Vagina (tissue), 2 donors: ENCODE measurements at regions not wholly inside any gene's neighbourhood (a gene's known extent, or its start where the extent isn't known, plus 50 kb on each side); places are given as distances from the start of the nearest gene placed in this dataset.

Experiments
- POLR2A ChIP-seq, 2 donors: fragments of 450-650 bp; IDR thresholded peaks; one replicate each; pipeline ENCODE4 v1.6.1; 2017; ENCODE audit warnings: antibody characterized with exemption in 2 of 2, mild to moderate bottlenecking in 2 of 2, moderate library complexity in 2 of 2
- POLR2AphosphoS5 ChIP-seq, 2 donors: sonication (generic); formaldehyde crosslinking; IDR thresholded peaks; one replicate each; pipeline ENCODE4 v1.9.0; 2017; ENCODE audit warnings: antibody characterized with exemption in 2 of 2, mild to moderate bottlenecking in 2 of 2, low read depth in 1 of 2; ENCODE audit not compliant: insufficient read depth in 1 of 2
- TF ChIP-seq, protein P1 (sequence below), 3 experiments: fragments of 450-650 bp in 2 of 3; fragments of 200-600 bp in 1 of 3; sonication (generic) in 1 of 3; IDR thresholded peaks; one replicate each; pipeline ENCODE4 v1.5.1; 2017 to 2019; ENCODE audit warnings: antibody characterized with exemption in 3 of 3, mild to moderate bottlenecking in 2 of 3, moderate library complexity in 2 of 3

GRCh38 chr5:2430606-2431005, 320.9 kb downstream of the IRX2 start:
- TF ChIP-seq POLR2A (IDR thresholded peaks at IDR 0.05) (no peak), POLR2AphosphoS5 (IDR thresholded peaks at IDR 0.05; ENCODE audit: insufficient read depth in 1 of 2, low read depth in 1 of 2) (no peak)
- TF ChIP-seq, protein P1, sequence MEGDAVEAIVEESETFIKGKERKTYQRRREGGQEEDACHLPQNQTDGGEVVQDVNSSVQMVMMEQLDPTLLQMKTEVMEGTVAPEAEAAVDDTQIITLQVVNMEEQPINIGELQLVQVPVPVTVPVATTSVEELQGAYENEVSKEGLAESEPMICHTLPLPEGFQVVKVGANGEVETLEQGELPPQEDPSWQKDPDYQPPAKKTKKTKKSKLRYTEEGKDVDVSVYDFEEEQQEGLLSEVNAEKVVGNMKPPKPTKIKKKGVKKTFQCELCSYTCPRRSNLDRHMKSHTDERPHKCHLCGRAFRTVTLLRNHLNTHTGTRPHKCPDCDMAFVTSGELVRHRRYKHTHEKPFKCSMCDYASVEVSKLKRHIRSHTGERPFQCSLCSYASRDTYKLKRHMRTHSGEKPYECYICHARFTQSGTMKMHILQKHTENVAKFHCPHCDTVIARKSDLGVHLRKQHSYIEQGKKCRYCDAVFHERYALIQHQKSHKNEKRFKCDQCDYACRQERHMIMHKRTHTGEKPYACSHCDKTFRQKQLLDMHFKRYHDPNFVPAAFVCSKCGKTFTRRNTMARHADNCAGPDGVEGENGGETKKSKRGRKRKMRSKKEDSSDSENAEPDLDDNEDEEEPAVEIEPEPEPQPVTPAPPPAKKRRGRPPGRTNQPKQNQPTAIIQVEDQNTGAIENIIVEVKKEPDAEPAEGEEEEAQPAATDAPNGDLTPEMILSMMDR (IDR thresholded peaks at IDR 0.05): no peak
